H1 (cell line): ENCODE measurements at regions not wholly inside any gene's neighbourhood (a gene's known extent, or its start where the extent isn't known, plus 50 kb on each side); places are given as distances from the start of the nearest gene placed in this dataset.

Experiments
- BACH1 ChIP-seq: IDR thresholded peaks from 2 replicates; pipeline ENCODE4 v1.6.1; 2012; ENCODE audit warnings: low read length, improper control_type of control experiment
- CTBP2 ChIP-seq: IDR thresholded peaks from 2 replicates; pipeline ENCODE4 v1.7.0; 2011; ENCODE audit warnings: borderline replicate concordance, mild to moderate bottlenecking, moderate library complexity, mixed read lengths, low read length; ENCODE audit not compliant: insufficient read depth, insufficient read length
- HDAC6 ChIP-seq: IDR thresholded peaks from one replicate; pipeline ENCODE4 v1.7.1; 2012; ENCODE audit warnings: low read depth, mild to moderate bottlenecking, inconsistent platforms, low read length, moderate library complexity
- KDM5A ChIP-seq: fragments of 200-600 bp; IDR thresholded peaks from 2 replicates; pipeline ENCODE4 v1.7.1; 2012; ENCODE audit warnings: mild to moderate bottlenecking, low read length, inconsistent platforms, mixed read lengths
- POLR2A ChIP-seq, 2 experiments: IDR thresholded peaks; 1 replicate in 1 of 2; 2 replicates in 1 of 2; pipeline ENCODE4 v1.6.1; 2011; ENCODE audit warnings: low read depth in 2 of 2, low read length in 2 of 2, mild to moderate bottlenecking in 2 of 2; ENCODE audit errors: control extremely low read depth in 1 of 2
- SIN3A ChIP-seq, 2 experiments: IDR thresholded peaks in 1 of 2; conservative IDR thresholded peaks in 1 of 2; 2 replicates each; pipeline ENCODE4 v1.6.1; 2011 to 2012; ENCODE audit warnings: low read length in 2 of 2, improper control_type of control experiment in 1 of 2, low read depth in 1 of 2, mild to moderate bottlenecking in 1 of 2
- TAF7 ChIP-seq: optimal IDR thresholded peaks from 2 replicates; pipeline ENCODE3; 2011; ENCODE audit warnings: low read depth, mild to moderate bottlenecking, inconsistent platforms, low read length, moderate library complexity, borderline replicate concordance
- TEAD4 ChIP-seq: IDR thresholded peaks from 2 replicates; pipeline ENCODE4 v1.6.1; 2012; ENCODE audit warnings: low read depth, low read length, inconsistent platforms, mixed read lengths
- YY1 ChIP-seq: IDR thresholded peaks from 2 replicates; pipeline ENCODE4 v1.6.1; 2011; ENCODE audit warnings: low read depth, mild to moderate bottlenecking, low read length
- TF ChIP-seq, protein P1 (sequence below): IDR thresholded peaks from 2 replicates; pipeline ENCODE4 v1.6.1; 2012; ENCODE audit warnings: inconsistent platforms
- TF ChIP-seq, protein P2 (sequence below): IDR thresholded peaks from 2 replicates; pipeline ENCODE4 v1.6.1; 2012; ENCODE audit warnings: low read length, inconsistent platforms

- TF ChIP-seq TEAD4 (no peak), HDAC6 (no peak), TAF7 (no peak), POLR2A (IDR thresholded peaks at IDR 0.05; ENCODE audit: control extremely low read depth in 1 of 2, low read depth in 2 of 2, low read length in 2 of 2) (no peak), KDM5A (no peak), CTBP2 (no peak), YY1 (peak; percentile 26; the same call in 1 of the 2 replicates), BACH1 (no peak), SIN3A (conservative IDR thresholded peaks at IDR 0.05 in 1 of 2, IDR thresholded peaks at IDR 0.05 in 1 of 2; ENCODE audit: low read depth in 1 of 2, low read length in 2 of 2) (no peak)
- TF ChIP-seq, protein P1, sequence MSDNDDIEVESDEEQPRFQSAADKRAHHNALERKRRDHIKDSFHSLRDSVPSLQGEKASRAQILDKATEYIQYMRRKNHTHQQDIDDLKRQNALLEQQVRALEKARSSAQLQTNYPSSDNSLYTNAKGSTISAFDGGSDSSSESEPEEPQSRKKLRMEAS, result no peak
- TF ChIP-seq, protein P2, sequence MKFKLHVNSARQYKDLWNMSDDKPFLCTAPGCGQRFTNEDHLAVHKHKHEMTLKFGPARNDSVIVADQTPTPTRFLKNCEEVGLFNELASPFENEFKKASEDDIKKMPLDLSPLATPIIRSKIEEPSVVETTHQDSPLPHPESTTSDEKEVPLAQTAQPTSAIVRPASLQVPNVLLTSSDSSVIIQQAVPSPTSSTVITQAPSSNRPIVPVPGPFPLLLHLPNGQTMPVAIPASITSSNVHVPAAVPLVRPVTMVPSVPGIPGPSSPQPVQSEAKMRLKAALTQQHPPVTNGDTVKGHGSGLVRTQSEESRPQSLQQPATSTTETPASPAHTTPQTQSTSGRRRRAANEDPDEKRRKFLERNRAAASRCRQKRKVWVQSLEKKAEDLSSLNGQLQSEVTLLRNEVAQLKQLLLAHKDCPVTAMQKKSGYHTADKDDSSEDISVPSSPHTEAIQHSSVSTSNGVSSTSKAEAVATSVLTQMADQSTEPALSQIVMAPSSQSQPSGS, result peak; percentile 66; the same call in 1 of the 2 replicates
These were observed 82.0 kb upstream of the DAZL start (continued) for GRCh38 chr3:16687221-16687620.
